NCI-H2196 treated with DMSO at 0.1 percent for 48 hours (cell line): ENCODE measurements at regions not wholly inside any gene's neighbourhood (a gene's known extent, or its start where the extent isn't known, plus 50 kb on each side); places are given as distances from the start of the nearest gene placed in this dataset.
A peak's percentile ranks its signal among the peaks of the same experiment; 100 is the strongest.

Experiments
- DNase-seq: peaks from one replicate; lab custom pipeline; 2025; ENCODE audit not compliant: unreplicated experiment; lab: John Stamatoyannopoulos, UW

DNA sequence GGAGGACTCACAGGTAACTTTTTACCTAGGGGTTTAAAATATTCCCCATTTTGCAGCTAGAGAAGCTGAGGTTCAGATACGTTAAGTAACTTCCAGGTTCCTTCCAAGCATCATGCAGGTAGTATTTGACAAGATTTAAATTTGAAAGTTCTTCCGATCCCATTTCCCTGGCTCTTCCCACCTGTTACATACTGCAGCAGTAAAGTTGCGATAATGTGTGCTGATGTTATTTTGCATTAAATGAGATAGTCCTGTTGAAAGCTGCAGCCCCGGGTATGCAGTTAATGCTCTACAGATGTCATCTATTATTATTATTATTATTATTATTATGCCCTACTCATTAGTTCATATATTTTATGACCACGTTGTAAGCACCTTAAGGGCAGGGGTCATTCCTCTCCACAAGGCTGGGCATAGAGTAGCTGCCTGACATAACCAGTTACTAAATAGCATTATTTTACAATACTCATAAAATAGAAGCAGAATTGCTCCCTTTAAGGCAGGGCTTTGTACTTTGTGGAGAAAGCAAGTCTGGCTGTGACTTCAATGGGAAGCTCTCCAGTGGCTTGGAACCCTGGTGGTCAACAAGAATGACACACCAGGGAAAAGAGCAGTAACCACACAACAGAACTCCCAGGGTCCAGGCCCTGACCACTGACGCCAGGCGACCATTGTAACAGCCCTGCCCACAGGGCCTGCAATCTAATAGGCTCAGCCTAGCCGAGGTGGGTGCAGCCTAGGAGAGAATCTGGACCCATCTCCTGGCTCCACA is 90.8 kb upstream of the CALM2 start:
- DNase-seq, result no peak

DNA sequence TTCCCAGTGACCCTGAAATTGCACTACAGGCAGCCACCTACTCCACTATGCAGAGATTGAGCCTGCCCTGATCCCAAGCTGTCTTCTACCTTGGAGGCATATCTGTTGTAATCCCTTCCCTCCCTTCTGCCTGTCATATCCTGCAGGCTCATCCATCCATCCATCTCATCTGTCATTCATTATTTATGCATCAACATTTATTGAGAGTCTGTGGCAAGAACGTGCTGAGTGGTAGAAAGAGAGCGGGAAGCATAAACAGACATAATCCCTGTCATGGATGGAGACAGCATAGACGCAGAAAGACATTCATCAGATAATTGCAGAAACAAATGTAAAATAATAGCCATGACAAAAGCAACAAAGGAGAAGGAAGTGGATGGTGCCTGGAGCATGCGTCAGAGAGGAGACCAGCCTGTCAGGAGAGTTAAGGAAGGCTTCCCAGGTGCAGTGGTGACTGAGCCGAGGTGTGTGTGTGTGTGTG is 89.5 kb upstream of the CALM2 start:
- DNase-seq, result no peak

DNA sequence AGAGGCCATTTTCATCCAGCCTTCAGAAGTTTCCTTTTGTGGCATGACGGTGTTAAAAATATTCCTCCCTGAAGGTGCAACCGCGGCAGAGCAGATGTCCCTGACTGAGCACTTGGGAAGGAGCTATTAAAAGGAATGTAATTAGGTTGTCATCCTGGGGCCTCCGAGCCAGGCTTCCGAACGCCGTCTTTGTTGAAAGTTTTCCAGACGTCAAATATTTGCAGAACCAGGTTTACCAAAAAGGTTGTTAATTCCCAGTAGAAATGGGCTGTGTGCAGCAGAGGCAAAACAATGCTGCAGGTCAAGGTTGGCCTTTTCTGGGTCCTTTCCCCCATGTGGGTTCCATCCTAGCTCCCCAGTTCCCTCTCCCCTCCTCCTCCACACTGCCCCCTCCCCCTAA is 88.8 kb upstream of the CALM2 start:
- DNase-seq, result no peak

DNA sequence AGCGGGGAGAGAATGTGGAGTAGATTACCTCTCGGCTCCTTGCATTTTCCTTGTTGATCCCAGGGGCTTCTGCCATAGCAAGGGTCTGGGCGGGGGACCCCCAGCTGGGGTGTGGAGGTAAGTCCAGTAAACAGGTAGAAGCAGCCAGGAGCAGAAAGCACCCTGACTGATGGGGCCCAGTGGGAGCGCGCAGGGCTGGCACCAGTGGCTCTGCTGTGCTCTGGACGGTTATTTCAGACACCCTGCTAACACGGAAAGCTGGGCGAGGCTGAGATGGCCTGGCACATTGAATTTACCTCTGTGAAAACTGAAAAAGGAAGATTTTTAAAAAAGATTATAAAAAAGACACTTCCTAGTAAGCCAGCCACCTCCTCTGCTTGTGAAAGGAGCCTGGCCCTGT is 88.4 kb upstream of the CALM2 start:
- DNase-seq, result no peak

DNA sequence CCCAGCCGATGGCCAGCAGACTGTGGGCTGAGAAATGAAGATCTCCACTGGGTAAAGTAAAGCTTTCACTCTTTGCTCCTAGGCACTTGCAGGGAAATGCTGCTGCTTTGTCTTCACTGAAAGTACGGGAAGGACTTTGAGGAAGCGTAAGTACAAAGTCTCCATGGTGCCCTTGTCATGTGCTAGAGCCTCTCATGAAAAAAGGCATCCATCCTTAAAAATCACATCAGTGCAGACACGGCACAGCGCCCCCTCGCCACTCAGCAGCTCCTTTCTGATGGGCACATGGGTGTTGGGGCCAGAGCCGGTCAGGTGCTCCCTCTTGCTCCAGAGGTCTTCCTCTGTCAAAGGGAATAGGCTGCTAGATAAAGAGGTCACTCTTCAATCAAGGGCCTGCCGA is 87.8 kb upstream of the CALM2 start:
- no peak for DNase-seq

DNA sequence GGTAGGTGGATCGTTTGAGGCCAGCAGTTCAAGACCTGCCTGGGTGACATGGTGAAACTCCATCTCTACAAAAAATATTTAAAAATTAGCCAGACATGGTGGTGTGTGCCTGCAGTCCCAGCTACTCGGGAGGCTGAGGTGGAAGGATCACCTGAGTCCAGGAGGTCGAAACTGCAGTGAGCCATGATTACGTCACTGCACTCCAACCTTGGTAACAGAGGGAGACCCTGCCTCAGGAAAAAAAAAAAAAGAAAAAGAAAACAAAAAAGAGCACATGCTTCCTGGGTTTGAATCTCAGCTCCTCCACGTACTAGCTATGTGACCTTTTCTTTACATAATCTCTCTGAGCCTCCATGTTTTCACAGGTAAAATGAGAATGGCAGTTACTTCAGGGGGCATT is 86.3 kb upstream of the CALM2 start:
- DNase-seq, result no peak

DNA sequence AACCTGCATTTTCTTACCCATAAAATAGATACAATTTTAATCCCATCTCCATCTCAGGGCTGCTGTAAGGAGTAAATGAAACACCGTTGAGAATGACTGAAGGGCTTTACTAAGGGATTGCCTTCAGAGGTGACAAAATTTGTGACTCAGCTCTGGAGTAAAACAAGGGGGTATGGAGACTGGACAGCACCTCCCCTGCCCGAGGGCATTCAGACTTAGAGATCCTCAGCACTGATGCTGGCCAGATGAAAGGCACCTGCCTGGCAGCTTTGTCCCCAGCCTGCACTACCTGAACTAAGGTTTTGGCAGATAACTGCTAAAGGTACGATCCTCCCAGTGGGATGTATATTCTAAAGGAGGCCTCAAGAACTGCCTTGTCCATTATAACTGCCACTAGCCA is 84.7 kb upstream of the CALM2 start:
- DNase-seq, result no peak

DNA sequence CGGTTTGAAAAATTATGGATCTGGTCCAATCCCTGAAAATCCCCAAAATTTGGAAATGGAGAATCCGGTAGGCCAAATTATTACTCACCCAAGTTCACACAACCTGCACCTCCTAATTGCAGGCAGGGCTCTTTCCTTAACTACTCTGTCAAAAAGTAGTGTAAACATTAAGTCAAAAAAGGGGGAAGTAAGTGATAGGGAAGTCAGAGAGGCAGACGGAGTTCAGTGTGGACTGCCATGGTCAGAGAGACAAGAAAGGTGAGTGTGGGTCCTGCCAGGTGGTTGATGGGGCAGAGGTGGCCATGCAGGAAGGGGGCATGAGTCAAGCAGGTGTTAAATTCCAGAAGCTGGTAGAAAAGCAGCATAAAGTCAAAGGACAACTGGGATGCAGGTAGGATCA is 83.5 kb upstream of the CALM2 start:
- no peak for DNase-seq

DNA sequence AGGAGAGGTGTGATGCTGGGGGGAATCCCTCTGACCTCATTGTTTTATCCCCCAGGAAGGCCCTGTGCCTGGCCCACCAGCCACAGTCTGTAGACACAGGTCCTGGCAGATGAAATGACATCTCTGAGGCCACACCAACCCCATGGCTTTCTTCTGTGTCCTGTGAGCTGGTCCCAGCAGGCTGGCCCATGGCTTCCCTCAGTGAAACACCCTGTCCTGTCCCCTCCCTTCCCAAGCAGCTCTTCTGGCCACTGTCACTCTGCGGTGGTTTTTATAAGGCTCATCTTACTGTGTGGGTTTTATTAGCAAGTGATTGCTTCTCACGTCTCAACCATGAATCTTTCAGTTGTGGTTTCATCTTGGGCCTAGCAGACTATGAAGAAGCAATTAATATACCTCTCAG is 81.6 kb upstream of the CALM2 start:
- DNase-seq, result no peak

DNA sequence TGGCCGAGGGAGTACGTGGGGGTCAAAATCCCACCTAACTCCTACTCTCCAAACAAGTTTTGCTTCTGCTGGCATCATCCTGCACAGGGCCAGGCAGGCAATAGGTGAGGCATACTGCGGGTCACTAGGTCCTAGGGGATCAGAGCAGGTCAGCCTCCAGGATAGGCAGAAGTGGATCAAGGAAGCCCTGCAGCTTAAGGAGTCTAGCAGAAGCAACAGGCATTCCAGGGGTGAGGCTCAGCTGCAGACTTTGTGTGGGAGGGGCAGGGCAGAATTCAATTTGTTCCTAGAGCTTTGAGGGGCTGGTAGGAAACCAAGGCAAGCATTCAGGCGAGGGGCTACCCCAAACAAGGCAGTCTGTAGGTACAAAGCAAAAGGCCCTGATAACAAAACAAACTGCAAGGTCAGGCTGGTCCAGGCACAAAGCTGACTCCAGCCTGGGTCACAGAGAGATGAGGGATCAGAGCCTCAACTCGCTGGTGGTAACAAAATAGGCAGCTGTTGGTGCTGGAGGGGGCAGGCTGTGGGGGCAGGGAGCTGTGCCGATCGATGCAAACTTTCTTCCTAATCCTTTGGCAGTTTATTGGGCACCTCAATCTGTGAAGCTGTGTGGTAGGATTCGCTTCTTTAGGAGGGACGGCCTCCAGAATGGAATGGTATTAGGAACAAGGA is 80.2 kb upstream of the CALM2 start:
- no peak for DNase-seq

DNA sequence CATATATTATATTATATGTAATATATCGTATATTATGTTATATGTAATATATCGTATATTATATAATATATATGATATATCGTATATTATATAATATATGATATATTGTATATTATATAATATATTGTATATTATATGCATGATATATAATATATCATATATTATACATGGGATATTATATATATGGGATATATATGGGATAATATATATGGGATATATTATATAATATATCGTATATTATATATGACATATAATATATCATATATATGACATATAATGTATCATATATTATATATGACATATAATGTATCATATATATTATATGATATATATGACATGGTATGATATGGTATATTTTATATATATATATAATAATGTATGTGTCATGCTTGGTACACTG is 79.5 kb upstream of the CALM2 start:
- no peak for DNase-seq

DNA sequence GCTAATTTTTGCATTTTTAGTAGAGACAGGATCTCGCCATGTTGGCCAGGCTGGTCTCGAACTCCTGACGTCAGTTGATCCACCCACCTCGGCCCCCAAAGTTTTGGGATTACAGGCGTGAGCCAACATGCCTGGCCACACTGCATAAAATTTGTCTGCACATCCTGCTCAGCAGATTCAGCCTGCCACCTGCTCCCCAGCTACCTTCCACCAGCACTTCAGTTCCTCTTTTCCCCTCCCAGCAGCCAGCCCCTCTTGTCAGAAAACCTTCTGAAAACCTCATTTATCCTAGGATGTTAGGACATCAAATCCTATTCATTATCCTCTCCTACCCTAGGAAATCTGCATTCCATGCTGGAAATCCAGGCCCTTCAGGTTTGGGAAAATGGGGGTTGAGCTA is 78.2 kb upstream of the CALM2 start:
- DNase-seq, result no peak

DNA sequence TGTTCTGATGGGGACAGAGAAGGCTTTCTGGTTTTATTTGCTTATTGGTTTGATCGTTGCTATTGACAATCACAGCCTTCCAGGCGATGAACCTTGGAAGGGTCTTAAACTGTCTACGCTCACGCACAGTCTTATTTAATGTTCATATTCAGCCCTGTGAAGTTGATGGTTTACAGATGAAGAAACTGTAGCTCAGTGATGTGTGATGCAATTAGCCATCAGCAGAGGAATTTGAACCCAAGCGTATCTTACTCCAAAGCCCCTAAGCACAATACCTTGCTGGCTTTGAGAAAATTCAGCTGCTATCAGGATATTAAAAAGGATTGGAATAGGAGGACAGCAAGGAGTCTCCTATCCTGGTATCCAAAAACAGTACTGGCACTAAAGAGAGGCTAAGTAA is 77.1 kb upstream of the CALM2 start:
- no peak for DNase-seq

DNA sequence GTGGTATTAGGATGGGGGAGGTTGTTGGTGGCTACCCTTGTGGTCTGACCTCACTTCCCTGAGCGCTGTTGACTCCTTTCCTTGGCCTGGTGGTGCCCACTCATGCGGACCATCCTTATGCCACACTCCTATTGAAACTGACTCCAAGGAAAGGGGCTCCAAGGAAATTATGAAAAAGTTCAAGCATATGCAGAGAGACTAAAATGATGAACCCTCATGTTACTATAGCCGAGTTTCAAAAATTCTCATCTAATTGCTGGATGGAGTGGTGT is 75.0 kb upstream of the CALM2 start:
- DNase-seq, result no peak

DNA sequence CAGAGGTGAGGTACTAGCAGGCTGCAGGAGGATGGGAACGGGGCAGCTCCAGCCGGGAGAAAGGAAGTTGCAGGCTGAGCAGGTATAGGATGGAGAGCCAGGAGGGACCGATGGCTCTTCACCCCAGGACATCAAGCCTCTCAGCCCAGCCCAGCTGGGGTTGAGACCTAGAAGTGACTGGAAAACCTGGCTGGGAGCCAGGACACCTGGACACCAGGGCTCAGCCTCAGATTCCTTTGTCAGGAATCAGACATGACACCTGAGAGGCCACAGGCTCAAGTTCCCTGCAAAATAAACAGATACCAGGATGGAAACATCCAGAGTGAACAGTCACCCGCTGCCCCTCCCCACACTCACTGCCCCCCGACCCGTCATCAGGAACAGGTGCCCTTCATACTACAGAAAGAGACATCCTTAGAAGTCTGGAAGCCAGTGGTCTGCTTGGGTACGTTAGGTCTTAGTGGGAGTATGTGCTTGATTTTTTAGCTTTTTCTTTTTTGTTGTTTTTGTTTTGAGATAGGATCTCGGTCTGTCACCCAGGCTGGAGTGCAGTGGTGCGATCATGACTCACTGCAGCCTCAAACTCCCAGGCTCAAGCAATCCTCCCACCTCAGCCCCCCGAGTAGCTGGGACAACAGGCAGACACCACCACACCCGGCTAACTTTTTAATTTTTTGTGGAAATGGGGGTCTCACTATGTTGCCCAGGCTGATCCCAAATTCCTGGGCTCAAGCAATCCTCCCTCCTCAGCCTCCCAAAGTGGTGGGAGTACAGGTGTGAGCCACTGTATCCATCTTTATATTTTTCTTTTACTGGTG is 74.5 kb upstream of the CALM2 start:
- peak; percentile 59 for DNase-seq

DNA sequence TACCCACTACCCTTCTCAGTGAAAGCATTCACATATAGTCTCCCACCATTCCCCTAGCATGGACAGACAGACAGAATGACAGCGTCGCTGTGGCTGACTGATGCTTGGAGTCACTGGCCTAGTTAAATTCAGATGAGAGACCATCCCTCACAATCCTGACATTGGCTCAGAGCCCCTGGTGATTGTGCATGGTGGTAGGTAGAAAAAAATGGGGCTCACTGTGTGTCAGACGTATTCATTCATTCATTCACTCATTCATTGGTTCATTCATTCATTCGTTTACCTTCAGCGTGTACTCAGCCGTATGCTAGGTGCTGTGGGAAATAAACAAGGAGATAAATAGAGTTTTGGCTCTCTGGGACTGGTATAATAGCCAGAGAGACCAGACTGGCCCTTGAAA is 73.6 kb upstream of the CALM2 start:
- DNase-seq, result no peak

DNA sequence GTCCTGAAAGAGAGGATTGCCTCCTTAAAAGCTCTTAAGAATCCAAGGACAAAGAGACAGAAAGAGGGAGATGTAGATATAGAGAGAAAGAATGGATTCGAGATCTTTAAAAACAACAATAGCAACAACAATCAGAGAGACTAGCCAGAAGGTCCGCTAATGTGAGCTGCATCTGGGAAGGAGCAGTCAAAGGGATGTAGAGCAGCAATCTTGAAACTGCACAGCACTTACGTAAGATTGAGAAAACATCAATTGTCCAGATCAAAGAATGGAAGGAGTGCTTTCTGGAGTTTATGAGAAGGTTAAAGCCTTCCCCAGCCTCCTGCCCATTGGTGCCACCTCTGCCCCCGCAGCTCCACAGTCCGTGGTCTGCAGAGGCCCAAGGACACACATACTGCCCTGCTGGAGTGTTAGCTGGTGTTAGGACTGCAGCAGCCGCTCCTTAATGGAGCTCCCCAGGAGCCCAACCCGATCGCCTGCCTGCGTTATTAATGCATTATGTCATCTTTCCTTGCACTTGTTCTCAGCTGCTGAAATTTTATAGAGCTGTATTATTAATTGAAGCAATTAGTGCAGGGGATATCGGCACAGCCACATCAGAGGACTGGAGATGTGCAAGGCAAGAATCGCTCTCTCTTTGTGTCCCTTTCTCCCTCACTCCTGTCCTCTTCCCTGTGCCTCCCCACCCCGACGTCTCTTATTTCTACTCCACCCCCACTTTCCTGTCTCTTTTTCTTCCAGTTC is 73.0 kb upstream of the CALM2 start:
- no peak for DNase-seq

DNA sequence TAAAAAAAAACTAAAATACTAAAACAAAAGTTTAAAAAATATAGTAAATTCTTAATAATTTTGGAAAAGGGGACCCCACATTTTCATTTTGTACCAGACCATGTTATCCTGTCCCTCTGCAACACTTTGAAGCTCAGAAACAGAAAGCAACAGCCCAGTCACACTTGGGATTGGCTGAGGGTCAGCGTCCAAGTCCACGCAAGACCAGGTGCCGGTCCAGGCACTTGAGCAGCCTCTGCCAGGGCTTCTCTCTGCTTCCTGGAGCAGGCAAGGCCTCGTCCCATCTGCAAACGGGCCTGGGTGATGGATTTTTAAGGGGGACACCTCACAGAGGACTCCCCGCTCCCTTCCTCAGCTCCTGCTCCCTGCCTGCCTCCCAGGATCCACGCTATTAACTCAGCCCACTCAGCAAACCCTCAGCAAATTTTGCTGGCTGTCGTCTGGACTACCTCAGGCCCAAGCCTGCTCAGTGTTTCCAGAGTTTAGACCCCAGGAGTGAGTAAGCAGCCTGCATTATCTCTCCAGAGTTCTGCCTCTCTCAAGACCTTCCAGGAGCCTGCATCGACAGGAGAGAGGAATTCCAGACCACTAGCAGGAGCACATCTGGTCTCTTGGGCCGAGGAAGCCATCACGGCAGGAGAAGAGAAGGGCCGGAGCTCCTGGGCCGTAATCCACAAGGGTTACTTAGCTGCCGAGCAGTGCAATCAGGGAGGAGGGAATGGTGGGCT is 67.4 kb upstream of the CALM2 start:
- DNase-seq, result no peak

DNA sequence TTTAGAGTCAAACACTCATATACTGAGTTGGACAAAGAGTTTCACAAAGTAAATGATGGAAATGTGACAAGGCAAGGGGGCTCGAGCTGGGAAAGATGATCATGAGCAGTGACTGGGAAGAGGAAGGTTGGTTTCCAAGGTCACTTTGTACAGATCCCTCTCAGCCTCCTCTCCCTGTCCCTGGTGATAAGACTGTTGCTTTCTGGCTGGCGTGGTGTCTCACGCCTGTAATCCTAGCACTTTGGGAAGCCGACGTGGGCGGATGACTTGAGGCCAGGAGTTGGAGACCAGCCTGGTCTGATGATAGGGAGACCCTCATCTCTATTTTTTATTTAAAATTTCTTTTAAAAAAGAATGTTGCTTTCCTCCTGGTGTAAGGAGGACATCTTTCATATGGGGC is 65.4 kb upstream of the CALM2 start:
- no peak for DNase-seq

DNA sequence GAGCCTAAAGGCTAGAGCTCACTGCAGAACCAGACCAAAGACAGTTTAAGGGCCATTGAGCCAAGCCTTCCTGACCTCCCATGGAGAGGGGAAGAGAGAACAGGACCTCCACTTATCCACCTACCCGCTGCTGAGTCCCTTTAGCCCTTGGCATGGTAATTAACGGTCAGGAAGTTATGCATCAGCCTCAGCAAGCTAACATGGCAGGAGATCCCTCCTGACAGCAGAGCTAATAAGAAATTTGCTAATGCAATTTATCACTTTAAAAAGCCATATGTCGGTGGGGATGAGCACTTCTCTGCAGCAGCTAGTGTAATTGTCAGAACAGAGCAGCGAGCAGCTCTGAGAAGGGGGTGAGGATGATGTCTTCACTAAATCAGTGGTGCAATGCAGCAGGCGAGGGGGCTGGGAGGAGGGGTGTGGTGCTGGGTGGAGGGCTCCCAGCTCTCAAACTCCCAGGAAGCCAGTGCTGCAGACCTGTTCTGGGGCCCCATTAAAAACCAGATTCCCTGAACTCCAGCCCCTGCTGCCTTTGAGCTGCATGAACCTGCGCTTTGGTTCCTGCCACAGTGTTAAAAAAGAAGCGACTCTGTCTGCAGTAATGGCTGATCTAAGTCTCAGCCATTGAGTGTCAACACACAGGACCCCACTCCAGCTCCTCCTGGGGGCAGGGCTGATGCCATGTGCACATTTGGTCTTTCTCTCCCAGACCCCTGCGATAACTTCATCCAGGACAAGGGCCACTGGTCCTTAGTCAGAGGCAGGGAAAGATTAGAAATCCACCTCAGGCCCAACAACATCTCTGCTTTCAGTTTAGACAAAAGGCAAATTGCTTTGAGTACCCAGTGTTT is 63.0 kb upstream of the CALM2 start:
- no peak for DNase-seq
